Cardiac fibroblast (primary cell): ENCODE measurements at regions not wholly inside any gene's neighbourhood (a gene's known extent, or its start where the extent isn't known, plus 50 kb on each side); places are given as distances from the start of the nearest gene placed in this dataset.

Source experiments
- DNase-seq, 2 donors: peaks; one replicate each; pipeline versions ENCODE4 v3.0.0 to v3.0.0-alpha.2; 2010; ENCODE audit warnings: low read depth in 2 of 2
- H3K4me3 ChIP-seq, 2 donors: replicated peaks in 1 of 2; 1 replicate in 1 of 2; 2 replicates in 1 of 2; pipeline ENCODE4 v1.5.1; 2011; ENCODE audit warnings: low read depth in 2 of 2, low read length in 2 of 2, mild to moderate bottlenecking in 2 of 2, moderate library complexity in 1 of 2
- TF ChIP-seq, protein P1 (sequence below): IDR thresholded peaks from one replicate; pipeline ENCODE4 v1.5.1; 2011; ENCODE audit warnings: low read depth, mild to moderate bottlenecking, low read length, inconsistent platforms

DNA sequence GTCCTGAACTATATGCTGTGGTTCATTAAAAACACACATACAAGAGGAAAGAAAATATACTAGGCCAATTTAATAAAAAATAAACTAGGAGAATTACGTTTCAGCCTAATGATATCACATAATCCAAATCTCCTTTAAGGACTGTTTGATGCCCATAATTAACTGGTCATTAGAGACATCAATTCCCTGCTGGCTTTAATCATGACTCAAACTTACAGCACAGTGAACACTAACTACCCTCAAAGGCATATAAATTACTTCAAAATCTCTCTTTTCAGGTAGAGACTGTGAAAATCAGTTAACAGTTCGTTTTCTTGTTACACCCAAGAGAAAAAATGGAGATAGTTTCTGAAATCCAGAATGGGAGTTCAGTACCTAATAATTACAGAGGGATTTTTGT, 567.4 kb downstream of the CBLN2 start:
- no peak for DNase-seq
- no peak overlapping the region for H3K4me3 ChIP-seq
- TF ChIP-seq, protein P1, sequence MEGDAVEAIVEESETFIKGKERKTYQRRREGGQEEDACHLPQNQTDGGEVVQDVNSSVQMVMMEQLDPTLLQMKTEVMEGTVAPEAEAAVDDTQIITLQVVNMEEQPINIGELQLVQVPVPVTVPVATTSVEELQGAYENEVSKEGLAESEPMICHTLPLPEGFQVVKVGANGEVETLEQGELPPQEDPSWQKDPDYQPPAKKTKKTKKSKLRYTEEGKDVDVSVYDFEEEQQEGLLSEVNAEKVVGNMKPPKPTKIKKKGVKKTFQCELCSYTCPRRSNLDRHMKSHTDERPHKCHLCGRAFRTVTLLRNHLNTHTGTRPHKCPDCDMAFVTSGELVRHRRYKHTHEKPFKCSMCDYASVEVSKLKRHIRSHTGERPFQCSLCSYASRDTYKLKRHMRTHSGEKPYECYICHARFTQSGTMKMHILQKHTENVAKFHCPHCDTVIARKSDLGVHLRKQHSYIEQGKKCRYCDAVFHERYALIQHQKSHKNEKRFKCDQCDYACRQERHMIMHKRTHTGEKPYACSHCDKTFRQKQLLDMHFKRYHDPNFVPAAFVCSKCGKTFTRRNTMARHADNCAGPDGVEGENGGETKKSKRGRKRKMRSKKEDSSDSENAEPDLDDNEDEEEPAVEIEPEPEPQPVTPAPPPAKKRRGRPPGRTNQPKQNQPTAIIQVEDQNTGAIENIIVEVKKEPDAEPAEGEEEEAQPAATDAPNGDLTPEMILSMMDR = no peak

DNA sequence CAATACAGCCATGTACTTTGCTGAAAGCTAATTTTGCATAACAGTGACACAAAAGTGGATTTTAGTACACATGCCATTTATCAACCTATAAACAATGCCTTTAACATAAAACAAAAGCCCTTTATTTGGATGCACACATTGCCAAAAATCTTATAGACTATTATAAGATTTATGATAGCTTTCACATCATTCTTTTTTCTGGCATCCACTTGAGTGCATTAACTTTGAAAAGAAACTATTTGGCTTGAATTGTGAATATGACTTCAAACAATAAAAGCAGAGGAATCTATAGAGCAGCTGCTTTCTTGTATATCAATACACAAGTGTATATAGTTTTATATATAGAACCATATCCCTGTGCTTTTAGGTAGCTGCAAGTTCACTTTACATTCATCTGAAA, 577.4 kb downstream of the CBLN2 start:
- DNase-seq = no peak
- TF ChIP-seq, protein P1 = no peak
- H3K4me3 ChIP-seq = no peak overlapping the region

DNA sequence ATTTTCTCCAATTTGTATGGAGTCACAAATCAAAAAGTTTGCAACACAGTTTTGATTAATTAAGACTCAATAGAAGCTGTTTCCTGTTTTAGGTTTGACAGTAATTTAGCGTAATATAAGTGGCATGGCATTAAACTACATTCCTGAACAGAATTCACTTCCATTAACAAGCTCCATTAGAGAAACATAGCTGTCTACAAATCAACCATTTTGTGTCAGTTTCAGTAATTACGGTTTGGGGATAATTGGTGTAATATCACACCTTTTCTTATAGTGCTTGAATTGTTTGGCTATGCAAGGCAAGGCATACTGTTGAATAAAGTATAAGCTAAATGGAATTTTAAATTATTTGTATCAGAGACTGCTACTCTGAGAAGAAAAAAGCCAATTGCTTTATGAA, 585.5 kb downstream of the CBLN2 start:
- TF ChIP-seq, protein P1 = no peak
- no peak overlapping the region for H3K4me3 ChIP-seq
- no peak for DNase-seq

DNA sequence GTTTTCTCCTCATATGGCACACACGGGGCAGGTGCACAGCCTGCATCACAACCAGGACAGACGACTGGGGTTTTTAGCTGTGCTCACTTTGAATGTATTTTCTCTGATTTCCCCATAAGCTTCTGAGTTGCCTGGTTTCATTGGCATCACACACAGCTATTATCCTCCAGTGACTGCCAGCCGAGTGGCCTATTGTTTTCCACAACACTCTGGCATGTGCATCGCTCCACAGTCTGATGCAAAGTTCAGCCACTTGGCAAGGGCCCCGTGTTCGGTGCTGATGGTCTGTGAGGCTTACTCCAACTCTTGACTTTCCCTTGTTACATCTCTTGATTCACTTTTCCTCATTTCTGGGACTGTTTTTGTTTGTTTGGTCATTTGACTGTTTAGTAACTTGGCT, 593.1 kb downstream of the CBLN2 start:
- TF ChIP-seq, protein P1 = no peak
- no peak for DNase-seq
- no peak overlapping the region for H3K4me3 ChIP-seq

DNA sequence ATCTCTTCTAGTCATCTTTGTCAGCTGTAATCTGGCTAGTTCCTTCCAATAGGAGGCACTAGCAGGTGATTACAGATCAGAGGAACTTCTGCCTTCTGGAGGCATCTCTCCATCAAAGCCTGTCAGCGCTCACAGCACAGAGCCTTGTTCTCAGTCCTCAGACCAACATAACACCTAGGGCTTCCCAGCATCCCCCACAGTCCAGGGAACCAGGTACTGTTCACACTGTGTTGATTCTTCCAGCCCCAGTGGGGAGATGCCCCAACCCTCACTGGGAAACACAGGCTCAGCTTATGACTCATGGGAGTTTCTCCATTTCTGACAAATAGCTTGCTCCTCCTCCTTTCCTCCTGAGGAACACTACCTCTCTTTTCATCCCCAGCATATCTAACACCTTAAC, 601.7 kb downstream of the CBLN2 start:
- no peak for DNase-seq
- TF ChIP-seq, protein P1 = no peak
- no peak overlapping the region for H3K4me3 ChIP-seq

DNA sequence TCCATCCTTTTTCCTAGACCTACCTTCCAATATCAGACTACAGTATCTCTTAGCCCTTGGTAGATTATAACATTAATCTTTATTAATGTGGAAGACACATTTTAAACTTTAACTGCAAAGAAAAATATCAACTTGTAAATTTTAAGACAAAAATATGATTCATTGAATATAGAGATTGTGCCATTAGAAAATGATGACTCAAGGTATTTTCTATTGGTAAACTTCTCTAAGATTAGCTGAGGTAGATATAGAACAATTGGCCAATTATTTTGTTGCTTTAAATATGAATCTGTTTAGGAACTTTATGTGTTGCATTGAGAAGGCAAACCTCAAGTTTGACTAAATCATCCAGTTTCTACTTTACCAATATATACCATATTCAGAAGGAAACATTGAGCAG, 604.7 kb downstream of the CBLN2 start:
- TF ChIP-seq, protein P1 = no peak
- no peak for DNase-seq
- H3K4me3 ChIP-seq = no peak overlapping the region

DNA sequence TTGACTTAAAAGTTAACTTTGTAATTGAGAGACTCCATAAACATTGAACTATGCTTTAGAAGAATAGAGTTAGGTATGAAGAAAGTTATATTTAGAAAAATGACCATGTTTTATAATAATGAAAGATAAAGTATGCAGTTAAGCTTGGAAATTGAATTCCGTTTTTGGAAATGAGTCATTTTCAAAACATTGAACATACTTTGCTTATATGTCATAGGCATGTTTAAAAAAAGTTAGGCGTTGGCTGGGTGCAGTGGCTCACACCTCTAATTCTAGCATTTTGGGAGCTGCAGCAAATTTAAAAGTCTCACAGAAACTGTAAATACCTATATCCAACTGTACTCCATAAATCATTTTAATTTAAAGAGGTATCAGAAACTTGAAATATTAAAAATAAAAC, 607.4 kb downstream of the CBLN2 start:
- TF ChIP-seq, protein P1 = no peak
- no peak for DNase-seq
- H3K4me3 ChIP-seq = no peak overlapping the region
